Left ventricle myocardium inferior (tissue), 1 donor: ENCODE measurements at regions not wholly inside any gene's neighbourhood (a gene's known extent, or its start where the extent isn't known, plus 50 kb on each side); places are given as distances from the start of the nearest gene placed in this dataset.

Experiments used
- DNase-seq: peaks from one replicate; pipeline ENCODE4 v3.0.0-alpha.2; 2020
- H3K27ac ChIP-seq: fragments of 200-600 bp; replicated peaks from 2 replicates; pipeline ENCODE4 v1.8.0; 2021
- H3K27me3 ChIP-seq: fragments of 200-600 bp; 2 replicates; pipeline ENCODE4 v1.8.0; 2021; ENCODE audit warnings: low read depth
- H3K36me3 ChIP-seq: fragments of 200-600 bp; 2 replicates; pipeline ENCODE4 v1.8.0; 2021
- H3K4me1 ChIP-seq: fragments of 200-600 bp; 2 replicates; pipeline ENCODE4 v1.8.0; 2021
- H3K4me3 ChIP-seq: fragments of 200-600 bp; 2 replicates; pipeline ENCODE4 v1.8.0; 2021; ENCODE audit warnings: mild to moderate bottlenecking, moderate library complexity
- H3K9me3 ChIP-seq: fragments of 200-600 bp; replicated peaks from 2 replicates; pipeline ENCODE4 v1.8.0; 2021
- intact Hi-C: fragments of 100-400 bp; cut with micrococcal nuclease; formaldehyde crosslinking; loops from one replicate; pipeline ENCODE4 v1.11.0; 2022
- TF ChIP-seq, protein P1 (sequence below): fragments of 200-600 bp; IDR thresholded peaks from 2 replicates; pipeline ENCODE4 v1.8.0; 2021; ENCODE audit warnings: antibody characterized with exemption, mild to moderate bottlenecking, borderline replicate concordance
- donor health status: DM: no; HTN: yes; CAD: no; lungs with severe emphysema.

DNA sequence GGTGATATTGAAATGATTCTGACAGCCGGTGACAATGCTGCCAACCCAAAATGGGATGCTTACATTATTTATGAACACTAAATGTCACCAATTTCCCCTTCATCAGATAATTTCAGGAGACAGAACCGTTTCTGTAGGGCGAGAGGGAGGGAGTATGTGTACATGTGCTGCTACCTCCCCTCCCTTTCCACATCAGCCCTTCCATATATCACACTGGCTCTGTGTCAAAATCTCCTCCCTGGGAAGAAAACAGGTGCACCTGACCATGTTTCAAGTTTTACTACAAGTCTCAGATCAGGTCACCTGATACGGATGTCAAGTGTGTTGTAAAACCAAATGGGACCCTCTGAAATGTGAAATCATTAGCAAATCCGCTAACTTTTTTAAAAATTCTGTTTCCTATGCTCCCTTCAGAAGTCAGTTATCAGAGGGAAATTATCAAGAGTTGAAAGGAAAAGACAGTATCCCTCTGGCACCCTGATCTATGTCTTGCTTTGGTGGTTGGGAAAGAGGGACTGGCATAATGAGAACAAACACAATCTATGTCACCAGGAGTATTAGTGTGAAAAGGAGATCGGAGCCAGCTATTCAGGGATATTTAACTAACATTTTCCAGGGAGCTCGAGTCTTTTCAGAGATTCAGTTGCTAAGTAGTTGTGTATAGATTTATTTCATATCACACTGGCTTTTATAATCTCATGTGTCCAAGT lies 1002.3 kb upstream of the CDH8 start:
- H3K36me3 ChIP-seq, result no peaks in the 10 kb centered on the region
- no peaks in the 10 kb centered on the region for H3K9me3 ChIP-seq
- DNase-seq, result no peak
- no peak overlapping the region for H3K4me3 ChIP-seq
- no peaks in the 10 kb centered on the region for H3K27me3 ChIP-seq
- intact Hi-C loops, result no loop called here
- TF ChIP-seq, protein P1, sequence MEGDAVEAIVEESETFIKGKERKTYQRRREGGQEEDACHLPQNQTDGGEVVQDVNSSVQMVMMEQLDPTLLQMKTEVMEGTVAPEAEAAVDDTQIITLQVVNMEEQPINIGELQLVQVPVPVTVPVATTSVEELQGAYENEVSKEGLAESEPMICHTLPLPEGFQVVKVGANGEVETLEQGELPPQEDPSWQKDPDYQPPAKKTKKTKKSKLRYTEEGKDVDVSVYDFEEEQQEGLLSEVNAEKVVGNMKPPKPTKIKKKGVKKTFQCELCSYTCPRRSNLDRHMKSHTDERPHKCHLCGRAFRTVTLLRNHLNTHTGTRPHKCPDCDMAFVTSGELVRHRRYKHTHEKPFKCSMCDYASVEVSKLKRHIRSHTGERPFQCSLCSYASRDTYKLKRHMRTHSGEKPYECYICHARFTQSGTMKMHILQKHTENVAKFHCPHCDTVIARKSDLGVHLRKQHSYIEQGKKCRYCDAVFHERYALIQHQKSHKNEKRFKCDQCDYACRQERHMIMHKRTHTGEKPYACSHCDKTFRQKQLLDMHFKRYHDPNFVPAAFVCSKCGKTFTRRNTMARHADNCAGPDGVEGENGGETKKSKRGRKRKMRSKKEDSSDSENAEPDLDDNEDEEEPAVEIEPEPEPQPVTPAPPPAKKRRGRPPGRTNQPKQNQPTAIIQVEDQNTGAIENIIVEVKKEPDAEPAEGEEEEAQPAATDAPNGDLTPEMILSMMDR, result no peak
- H3K27ac ChIP-seq, result no peak overlapping the region
- H3K4me1 ChIP-seq, result no peaks in the 10 kb centered on the region

DNA sequence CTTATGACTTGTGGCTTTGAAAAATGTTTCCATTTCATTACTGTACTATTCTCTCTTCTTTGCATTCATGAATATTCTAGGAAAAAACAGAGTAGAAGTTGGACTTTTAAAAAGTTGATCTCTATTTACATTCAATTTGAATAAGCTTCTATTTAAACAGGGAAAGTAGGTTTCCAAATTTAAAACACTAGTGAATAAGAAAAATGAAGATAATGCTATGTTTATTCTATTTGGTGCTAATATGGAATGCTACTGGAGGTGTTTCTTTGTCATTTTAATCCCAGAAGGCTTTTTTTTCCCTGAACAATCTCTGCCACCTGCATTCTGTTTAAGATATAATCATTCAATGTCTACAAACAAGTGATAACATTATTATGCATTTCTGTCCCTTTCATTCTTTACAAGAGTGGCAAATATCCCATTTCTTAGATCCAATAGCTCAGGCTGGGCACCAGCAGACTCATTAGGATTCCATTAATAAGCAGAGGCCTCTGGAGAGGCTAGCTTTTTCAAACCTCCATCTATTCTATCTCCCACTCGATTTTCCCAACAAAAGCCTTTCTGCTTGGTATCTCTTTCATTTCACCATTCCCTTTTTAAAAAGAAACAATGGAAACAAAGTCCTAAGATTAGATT lies 1001.6 kb upstream of the CDH8 start:
- no peaks in the 10 kb centered on the region for H3K4me1 ChIP-seq
- no peaks in the 10 kb centered on the region for H3K36me3 ChIP-seq
- H3K27me3 ChIP-seq, result no peaks in the 10 kb centered on the region
- TF ChIP-seq, protein P1, result no peak
- H3K4me3 ChIP-seq, result no peak overlapping the region
- no peak overlapping the region for H3K27ac ChIP-seq
- no peak for DNase-seq
- intact Hi-C loops, result no loop called here
- H3K9me3 ChIP-seq, result no peaks in the 10 kb centered on the region

DNA sequence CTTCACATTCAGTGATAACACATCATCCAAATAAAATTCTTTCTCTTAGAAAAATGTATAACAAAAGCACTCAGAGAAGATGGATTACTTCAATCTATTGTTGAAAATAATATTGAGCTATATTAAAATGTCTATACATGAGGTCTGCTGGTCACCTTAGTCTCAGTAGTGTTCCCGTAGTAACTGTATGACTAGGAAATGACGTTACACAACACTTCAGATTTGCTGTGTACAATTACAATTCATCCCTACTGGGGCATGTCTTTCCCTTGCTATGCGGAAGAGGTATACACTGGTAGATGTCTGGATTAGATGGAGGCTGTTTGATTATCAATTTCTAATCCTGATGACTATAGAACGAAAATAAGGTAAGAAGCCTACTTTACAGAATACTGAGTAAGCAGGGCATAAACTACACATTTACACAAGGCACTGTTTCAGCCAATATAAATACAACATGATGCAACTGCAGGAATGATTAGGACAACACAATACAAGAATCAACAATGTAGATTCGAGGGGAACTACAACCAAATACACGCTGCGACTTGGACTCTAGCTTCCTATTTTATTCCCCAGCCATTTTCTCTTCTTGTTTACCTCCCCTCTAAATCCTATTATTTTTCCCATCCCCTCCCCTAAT lies 982.5 kb upstream of the CDH8 start:
- no peak overlapping the region for H3K4me3 ChIP-seq
- H3K36me3 ChIP-seq, result no peaks in the 10 kb centered on the region
- H3K27ac ChIP-seq, result no peak overlapping the region
- no peaks in the 10 kb centered on the region for H3K27me3 ChIP-seq
- H3K4me1 ChIP-seq, result no peaks in the 10 kb centered on the region
- H3K9me3 ChIP-seq, result peaks cover 10% of the 10 kb centered on the region
- TF ChIP-seq, protein P1, result no peak
- intact Hi-C loops, result no loop called here
- DNase-seq, result no peak

DNA sequence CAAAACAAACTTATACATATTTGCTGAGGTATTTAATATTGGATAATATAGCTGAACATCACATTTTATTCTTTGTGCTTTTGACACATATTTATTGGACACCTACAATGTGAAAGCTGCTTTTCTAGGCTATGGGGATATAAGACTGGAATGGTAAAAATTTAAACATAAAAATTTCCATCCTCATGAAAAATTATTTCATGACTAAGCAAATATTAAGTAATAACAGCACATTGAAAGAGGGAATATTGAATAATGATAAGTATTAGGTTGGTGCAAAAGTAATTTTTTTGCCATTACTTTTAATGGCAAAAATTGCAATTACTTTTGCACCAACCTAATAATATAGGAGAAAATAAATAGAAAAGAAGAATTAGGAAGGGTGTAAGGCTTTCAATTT lies 972.5 kb upstream of the CDH8 start:
- Histone ChIP-seq H3K36me3 (no peaks in the 10 kb centered on the region), H3K4me3 (no peak overlapping the region), H3K9me3 (peaks cover 12% of the 10 kb centered on the region), H3K4me1 (no peaks in the 10 kb centered on the region), H3K27me3 (no peaks in the 10 kb centered on the region), H3K27ac (no peak overlapping the region)
- TF ChIP-seq, protein P1, result no peak
- intact Hi-C loops, result no loop called here
- DNase-seq, result no peak

DNA sequence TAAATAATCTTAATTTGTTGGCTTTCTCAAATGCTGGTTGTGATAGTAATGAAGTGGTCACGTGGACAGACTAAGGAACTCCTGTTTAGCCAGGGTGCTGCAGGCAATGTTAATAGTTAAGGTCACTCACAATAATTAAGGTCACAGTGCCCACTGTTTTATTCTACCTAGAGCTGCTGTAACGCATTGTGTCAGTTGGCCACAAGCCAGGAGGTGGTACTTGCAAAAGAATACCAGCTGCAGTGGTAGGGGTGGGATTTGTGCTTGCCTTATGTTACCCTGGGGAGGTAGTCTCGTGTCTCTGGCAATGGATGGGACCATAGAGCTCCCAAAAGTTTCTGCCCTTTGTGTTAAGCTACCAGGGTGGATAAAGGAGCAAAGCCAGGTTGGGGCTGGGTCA lies 969.1 kb upstream of the CDH8 start:
- intact Hi-C loops, result no loop called here
- H3K9me3 ChIP-seq, result peaks cover 12% of the 10 kb centered on the region
- TF ChIP-seq, protein P1, result no peak
- no peaks in the 10 kb centered on the region for H3K36me3 ChIP-seq
- no peaks in the 10 kb centered on the region for H3K27me3 ChIP-seq
- H3K4me3 ChIP-seq, result no peak overlapping the region
- no peak overlapping the region for H3K27ac ChIP-seq
- H3K4me1 ChIP-seq, result no peaks in the 10 kb centered on the region
- no peak for DNase-seq
